ENCODE measurements at regions not wholly inside any gene's neighbourhood (a gene's known extent, or its start where the extent isn't known, plus 50 kb on each side); places are given as distances from the start of the nearest gene placed in this dataset.

DNA sequence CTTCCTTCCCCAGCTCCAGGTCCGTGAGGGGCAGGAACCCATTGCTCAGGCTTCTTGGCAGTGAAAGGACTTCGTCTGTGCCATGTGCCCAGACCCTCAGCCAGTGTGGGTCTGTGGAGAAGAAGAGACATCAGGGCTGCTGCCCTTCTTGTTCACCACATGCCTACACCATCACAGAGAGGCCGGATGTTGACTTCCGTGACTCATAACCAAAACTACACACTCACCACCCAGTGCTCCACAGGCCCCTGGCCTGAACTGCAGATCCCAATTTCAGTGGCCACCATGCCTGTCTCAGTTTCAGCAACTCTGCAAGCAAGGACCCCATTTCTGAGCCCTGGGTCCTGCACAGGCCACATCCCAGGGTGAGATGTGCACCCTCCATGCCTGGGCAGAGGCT lies 332.6 kb upstream of the SALL3 start:
- TF ChIP-seq, protein P1, sequence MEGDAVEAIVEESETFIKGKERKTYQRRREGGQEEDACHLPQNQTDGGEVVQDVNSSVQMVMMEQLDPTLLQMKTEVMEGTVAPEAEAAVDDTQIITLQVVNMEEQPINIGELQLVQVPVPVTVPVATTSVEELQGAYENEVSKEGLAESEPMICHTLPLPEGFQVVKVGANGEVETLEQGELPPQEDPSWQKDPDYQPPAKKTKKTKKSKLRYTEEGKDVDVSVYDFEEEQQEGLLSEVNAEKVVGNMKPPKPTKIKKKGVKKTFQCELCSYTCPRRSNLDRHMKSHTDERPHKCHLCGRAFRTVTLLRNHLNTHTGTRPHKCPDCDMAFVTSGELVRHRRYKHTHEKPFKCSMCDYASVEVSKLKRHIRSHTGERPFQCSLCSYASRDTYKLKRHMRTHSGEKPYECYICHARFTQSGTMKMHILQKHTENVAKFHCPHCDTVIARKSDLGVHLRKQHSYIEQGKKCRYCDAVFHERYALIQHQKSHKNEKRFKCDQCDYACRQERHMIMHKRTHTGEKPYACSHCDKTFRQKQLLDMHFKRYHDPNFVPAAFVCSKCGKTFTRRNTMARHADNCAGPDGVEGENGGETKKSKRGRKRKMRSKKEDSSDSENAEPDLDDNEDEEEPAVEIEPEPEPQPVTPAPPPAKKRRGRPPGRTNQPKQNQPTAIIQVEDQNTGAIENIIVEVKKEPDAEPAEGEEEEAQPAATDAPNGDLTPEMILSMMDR (IDR thresholded peaks at IDR 0.05), result no peak
- no peak for TF ChIP-seq POLR2A (IDR thresholded peaks at IDR 0.05)
